Hematopoietic multipotent progenitor cell (in vitro differentiated cells): ENCODE measurements at regions not wholly inside any gene's neighbourhood (a gene's known extent, or its start where the extent isn't known, plus 50 kb on each side); places are given as distances from the start of the nearest gene placed in this dataset.
A peak's percentile ranks its signal among the peaks of the same experiment; 100 is the strongest.

Experiments used
- DNase-seq, 3 donors: peaks; one replicate each; pipeline ENCODE4 v3.0.0-alpha.2; 2011 to 2015; ENCODE audit warnings: low read depth in 2 of 3, low spot score in 2 of 3

DNA sequence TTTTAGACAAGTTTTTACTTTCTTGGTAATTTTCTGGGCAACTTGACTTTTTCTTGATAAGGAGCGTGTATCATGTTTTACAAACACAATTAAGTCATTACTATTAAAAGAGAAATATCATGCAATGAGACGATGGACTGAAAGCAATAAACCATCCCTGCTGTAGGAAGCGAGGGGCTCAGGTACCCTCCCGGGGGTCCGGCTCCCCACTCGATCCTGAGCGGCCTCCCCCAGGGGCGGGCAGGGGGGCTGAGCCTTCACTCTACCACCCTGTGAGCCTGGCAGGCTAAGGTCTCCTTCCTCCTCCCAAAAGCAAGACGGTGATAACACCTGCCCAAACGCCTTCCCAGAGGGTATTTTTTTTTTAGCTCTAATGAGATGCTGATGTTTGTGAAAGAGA lies 51.8 kb upstream of the ADGRA1 start:
- no peak for DNase-seq

DNA sequence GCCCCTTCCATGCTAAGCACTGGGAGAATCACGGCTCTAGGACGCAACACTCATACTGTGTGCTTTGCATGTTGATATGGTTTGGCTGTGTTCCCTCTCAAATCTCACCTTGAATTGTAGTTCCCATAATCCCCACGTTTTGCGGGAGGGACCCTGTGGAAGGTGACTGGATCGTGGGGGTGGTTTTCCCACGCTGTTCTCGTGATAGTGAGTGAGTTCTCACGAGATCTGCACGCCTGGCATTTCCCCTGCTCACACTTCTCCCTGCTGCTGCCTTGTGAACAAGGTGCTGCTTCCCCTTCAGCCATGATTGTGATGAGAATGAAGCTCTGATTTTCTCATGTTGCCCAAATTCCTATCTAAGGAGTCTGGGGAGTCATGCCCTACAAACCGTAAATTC lies 53.0 kb upstream of the ADGRA1 start:
- DNase-seq, result no peak

DNA sequence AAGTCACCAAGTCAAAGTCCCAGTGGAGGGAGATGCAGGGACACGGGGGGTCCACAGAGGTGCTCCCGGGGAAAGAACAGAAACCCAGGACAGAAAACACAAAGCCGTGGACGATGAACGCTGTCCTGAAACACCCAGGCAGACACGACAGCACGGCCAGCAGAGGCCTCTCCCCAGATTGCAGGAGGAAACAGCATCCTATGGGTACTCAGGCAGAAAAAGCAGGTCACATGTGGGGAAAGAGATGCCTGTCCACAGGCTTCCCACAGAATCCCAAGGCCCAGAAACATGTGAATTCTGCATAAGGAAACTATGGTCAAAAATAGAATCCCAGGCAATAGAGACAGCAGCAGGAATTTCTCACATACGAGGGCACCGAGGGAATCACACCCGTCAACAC lies 53.6 kb upstream of the ADGRA1 start:
- DNase-seq, result no peak

DNA sequence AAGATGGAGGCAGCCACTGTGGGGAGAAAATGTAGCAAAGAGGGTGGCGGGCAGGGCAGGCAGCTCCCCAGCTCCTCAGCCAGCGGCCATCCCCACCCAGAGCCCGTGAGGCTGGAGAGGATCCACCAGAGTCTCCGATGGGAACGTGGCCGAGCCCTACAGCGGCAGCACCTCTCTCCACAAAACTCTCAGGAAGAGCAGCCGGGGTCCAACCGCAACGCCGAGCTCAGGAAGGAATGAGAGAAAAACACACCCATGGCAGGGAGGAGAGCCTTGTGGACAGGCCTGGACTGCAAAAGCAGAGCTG lies 54.0 kb upstream of the ADGRA1 start:
- no peak for DNase-seq

DNA sequence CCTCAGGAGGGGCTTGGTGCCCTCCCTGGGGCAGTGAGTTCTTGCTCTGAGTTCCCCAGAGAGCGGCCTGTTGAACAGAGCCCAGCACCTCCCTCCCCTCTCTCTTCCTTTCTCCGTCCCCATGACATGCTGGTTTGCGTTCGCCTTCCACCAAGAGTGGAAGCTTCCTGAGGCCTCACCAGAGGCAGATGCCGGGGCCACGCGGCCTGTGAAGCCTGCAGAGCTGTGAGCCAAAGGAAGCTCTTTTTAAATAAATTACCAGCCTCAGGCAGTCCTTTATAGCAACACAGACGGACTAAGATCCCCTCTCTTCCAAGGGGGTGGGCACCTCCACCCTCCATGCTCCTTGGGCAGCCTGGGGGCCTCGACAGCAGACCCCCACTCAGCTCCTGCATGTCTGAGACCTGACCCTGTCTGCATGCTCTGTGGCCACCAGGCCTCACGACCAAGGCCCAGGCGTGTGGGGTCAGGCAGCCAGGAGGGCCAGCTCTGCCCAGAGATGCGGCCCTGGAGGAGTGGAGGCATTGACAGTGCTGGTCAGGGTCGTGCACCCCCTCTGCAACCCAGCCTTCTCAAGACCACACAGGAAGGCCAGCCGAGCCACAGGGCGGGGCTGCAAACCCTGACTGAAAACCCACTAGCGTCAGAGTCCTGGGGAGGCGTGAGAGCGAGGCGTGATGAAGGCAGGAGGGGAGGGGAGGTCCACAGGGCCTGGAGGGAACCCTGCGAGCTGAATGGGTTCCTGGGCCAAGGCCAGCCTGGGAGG lies 54.6 kb upstream of the ADGRA1 start:
- DNase-seq, result no peak

DNA sequence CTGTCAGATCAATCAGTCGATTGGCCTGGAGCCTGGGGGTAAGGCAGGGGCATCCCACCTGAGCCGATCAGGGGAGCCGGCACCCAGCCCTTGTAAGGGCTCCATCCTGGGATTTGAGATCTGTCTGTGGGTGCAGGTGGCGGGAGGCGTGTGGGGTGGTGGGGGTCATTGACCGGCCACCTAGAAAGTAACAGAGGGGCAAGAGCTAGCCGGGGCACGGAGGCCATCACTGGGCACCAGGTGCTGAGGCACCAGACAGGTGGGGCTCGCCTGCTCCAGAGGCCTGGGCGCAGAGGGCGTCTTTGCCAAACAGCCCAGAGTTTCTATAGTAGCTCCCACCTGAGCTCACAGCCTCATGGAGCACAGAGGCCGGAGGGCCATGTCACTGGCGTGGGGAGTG lies 55.5 kb upstream of the ADGRA1 start:
- no peak for DNase-seq

DNA sequence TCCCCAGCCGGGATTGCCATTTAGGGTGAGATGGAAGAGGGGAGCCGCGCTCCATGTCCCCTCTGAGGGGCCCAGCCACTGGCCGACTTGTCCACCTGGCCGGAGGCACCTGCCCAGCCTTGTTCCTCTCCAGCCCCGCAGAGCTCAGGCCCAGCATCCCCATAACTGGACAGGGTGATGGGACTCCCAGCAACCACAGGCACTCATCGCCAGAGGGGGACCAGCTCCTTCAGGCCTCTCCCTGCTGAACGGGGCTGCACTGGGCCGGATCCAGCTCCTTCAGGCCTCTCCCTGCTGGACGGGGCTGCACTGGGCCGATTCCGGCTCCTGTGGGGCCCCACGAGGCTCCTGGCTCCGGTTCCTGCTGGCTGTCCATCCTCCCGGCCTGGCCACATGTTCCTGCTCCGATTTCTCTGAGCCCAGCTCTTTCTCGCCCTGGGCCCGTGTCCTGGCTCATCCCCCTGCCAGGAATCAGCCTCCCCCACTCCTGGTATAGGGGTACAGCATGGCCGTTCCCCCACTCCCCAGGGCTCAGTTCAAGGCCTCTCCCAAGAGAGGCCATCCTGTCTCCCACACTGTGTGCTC lies 56.1 kb upstream of the ADGRA1 start:
- DNase-seq, result no peak

DNA sequence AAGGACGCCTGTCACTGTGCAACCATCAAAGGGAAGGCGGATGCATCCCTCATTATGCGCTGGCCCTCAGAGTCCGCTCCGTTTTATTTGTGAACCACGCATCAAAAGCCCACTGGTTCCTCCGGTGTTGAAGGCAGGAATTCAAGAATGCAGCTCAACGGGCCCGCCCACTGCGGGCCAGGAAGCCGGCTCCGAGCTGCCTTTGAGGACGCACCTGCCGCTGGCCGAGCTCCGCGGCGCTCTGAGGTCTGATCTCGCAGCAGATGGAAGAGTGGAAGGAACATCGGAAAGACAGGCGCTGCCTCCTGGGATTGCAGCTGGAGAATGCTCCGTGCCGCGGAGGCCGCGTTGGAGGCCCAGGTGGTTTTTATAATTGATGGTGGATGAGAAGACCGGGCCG lies 56.9 kb upstream of the ADGRA1 start:
- no peak for DNase-seq

DNA sequence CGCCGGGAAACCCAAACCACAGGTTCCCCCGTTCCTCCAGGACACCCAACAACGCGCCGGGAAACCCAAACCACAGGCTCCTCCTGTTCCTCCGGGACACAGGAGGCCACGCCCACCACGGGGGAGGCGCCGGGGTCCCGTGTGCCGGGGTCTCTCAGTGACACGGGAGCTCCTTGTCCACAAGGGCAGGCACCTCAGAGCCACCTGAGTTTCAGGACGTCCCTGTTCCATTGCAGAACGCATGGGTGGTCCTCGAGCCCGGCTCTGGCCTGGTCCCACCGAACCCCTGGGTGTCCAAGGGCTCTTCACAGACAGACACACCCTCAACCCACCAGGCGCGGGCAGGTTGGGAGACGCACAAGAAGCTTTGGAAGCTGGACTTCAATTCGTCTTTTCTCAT lies 57.6 kb upstream of the ADGRA1 start:
- DNase-seq, result no peak

DNA sequence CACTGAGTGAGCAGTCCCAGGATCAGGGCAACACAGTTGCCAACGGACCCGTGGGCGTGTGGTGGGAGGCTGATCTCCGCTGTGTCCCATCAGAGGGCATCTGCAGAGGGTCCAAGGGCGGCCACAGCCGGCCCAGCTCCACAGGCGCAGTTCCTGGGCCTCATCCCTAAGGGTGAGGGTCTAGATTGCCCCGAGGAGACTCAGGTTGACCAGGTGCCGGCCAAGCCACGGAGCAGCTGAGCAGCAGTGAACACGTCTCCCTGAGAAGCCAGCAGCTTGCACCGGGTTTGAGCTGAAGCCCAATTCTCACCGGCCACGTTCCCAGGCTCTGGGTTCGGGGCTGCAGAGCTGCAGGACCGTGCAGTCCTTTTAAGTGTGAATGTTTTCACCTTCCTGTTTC lies 58.8 kb upstream of the ADGRA1 start:
- DNase-seq, result no peak

DNA sequence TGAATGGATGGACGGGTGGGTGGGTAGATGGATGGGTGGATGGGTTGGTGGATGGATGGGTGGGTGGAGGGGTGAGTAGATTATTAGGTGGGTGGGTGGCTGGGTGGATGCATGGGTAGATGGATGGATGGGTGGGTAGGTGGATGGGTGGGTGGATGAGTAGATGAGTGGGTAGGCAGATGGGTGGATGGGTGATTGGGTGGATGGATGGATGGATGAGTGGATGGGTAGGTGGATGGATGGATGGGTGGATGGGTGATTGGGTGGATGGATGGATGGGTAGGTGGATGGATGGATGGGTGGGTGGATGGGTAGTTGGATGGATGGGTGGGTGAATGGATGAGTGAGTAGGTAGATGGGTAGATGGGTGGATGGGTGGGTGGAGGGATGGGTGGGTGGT lies 59.6 kb upstream of the ADGRA1 start:
- no peak for DNase-seq

DNA sequence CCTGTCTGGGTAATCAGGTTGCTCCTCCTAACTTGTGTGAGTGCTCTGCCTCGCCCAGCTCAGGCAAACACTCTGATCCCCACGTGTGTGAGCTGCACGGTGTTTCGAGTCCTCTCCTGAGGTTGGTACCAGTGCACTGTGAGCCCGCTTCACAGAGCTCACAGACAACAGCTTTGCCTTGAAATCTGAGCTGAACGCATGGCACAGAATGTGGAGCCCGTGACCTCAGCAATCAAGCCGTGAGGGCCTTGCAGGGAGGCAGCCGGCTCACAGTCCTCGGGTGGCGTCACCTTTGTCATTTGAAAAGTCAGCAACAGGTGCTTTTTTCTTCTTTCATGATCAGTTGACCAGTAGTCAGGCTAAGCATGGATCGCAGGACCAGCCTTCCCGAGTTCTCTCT lies 60.2 kb upstream of the ADGRA1 start:
- no peak for DNase-seq

DNA sequence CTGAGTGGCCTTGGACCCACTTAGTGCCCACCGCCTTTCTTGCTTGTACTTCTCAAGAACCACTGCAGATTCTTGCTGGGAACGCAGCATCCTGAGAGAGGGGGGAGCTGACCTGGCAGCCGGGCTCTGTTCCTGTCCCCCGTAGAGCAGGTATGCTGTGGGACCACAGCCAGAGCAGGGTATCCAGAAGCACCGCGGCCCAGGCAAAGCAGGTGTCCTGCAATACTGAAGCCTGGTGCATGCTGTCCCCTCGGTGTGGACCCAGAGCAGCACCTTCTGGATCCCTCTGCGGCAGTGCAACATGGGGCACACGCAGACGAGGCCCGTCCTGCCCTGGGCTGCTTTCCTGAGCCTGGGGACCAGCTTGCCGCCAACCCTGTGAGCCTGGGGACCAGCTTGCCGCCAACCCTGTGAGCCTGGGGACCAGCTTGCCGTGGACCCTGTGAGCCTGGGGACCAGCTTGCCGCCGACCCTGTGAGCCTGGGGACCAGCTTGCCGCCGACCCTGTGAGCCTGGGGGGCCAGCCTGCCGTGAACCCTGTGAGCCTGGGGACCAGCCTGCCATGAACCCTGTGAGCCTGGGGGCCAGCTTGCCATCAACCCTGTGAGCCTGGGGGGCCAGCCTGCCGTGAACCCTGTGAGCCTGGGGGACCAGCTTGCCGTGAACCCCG lies 60.9 kb upstream of the ADGRA1 start:
- no peak for DNase-seq

DNA sequence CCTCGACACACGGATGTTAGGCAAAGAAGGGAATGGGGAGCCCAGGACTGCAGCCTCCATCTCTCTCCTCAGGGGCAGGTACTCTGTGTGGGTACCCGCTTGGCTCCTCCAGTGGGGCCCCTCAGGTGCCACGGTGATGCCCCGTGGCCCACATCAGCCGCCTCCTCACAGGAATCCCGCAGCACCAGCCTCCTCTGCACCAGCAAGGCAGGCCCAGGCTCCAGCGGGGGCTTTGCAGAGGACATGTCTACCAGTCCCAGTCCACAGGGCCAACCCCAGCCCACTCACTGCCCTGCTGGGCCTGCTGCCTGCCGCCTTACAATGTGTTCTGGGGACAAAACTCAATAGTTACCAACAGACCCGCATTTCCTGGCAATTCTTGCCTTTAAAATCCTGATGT lies 61.6 kb upstream of the ADGRA1 start:
- DNase-seq, result no peak

DNA sequence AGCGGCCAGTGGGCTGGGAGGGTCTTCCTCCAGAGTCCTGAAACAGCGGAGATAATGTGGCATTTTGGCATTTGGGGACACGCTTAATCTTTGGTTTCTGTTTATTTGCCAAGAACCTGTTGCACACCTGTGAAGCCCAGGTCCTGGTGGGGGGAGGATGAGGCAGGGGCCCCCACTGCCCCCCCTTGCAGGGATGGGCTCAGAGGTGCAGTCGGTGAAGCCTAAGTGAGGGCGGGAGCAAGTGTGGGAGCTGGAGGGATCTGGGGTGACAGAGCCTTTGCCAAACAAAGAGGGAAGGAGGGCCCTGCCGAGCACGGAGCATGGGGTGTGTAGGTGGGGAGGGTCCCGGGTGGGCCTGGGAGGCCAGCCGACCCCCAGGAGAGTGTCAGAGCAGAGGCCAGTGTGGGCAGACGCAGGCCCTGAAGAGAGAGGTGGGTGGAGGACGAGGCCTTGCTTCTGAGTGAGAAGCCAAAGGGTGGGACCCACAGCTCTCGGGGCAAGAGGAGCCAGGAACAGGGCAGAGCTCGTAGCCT lies 62.1 kb upstream of the ADGRA1 start:
- DNase-seq, result no peak

DNA sequence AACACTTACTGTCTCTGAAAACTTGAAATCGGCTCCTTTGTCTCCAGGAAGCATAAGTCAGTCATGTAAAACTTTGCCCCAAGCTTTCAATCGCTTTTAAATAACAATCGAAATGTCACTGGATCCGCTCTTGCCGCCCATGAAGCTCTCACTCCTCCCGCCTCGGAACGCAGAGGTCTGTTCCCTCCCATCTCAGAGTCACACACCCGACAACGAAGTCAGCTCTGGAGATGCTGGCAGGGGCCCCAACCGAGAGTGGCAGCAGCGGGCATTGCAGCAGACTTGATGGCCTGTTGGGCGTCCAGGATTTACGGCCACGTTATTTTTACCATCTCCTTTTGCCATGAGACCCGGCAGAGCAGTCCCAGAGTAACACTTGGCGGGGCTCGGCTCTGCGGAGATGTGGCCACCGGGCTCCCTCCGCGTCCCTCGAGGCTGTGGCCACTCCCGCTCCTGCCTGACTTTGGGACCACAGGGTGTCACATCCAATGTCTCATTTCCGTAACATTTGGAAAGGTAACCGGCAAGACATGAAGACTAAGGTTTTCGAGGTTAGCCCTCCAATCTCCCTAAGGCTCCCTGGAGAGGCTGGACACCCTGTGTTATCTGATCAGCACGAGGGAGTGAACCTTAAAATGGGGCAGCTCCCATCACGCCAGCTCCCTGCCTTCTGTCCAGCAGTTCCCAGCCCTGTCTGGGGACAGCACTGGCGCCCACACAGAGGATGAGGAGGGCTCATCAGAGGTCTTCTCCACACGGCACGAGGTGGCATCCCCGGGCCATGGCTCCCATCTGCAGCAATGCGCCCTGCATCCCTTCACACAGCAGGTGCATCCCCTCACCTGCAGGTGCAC lies 62.8 kb upstream of the ADGRA1 start:
- no peak for DNase-seq

DNA sequence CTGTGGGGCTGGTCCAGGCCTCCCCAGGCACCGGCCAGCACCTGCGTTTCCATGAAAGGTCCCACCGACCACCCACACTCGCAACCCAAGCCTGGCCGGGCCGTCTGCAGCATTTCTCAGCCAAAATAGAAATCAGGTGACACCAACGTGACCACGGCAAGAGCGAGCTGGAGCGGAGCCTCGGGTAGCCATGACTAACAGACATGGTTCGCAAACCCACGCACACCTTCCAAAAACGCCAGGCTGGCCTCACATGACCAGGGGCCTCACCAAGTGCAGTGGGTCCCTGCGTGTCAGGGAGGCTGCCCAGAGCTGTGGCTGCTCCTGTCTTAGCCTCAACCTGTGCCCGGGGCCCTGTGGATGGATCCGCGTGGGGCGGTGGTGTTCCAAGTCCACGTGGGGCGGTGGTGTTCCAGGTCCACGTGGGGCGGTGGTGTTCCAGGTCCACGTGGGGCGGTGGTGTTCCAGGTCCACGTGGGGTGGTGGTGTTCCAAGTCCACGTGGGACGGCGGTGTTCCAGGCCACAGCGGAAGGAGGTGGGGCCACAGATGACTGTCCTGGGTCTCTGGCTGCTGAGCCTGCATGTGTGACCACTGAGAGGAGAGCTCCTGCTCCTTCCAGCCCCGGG lies 64.4 kb upstream of the ADGRA1 start:
- no peak for DNase-seq

DNA sequence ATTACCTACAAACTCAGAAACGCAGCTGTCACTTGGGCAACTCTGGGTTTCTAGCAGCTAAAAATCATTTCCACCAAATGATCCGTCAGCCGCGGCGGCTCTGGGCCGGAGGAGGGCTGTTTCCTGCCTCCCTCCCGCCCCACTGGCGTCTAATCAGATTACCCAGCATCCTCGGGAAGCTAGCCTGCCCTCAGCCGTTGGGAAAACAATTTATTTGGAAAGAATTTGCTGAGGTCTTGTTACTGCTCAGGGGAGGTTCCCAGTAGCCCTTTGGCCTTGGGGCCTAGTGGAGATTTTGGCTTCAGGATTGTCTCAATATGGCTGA lies 65.0 kb upstream of the ADGRA1 start:
- DNase-seq, result peak in 1 of 3 donors; percentile 16

DNA sequence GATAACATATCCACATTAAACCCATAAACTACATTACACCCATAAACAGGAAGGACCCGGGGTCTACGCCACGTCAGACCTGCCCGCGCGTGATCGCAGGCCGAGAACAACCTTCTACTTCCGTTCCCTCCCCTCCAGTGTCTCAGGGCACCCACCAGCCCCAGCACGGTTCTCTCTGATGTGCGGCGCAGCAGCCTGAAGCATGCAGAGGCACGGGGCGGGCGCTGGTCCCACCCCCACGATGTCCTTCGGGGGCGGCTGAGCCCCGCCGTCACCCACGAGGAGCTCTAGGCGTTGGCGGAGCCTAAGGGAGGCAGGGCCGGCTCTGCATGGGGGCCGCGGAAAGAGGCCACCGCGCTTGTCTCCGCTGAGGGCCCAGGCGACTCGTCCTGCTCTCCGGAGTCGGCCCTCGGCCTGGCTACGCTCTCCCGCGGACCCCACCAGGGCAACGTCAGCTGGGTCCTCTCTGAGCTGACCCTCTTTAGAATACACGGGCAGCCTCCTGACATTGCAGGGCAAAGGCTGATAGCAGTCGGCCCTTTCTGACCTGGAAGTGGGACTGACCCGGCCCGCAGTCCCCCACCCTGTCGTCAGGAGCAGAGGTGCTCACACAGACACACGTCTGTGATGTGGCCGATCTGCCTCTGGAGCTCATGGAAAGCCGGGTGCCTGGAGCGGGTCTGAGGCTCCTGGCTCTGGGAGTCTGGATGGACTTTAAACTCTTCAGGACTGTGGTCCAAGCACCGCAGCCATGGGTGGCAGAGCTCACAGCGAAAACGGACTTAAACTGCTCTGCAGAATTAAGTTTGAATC lies 65.6 kb upstream of the ADGRA1 start:
- DNase-seq, result no peak
